ENCODE measurements at regions not wholly inside any gene's neighbourhood (a gene's known extent, or its start where the extent isn't known, plus 50 kb on each side); places are given as distances from the start of the nearest gene placed in this dataset.

- CTCF ChIA-PET, result interaction anchor here (0.6 kb wide), 1 partner anchor 135 kb away, joined by 3 read pairs; no protein-coding TSS in a partner anchor
- TF ChIP-seq TCF7L2 (IDR thresholded peaks at IDR 0.05; ENCODE audit: borderline replicate concordance, low read depth, low read length) (no peak), ZNF23 (tag by site-specific recombination; IDR thresholded peaks at IDR 0.05; ENCODE audit: borderline replicate concordance) (no peak), ZNF341 (tag by site-specific recombination; IDR thresholded peaks at IDR 0.05; ENCODE audit: low read depth) (no peak), ZNF26 (tag by site-specific recombination; IDR thresholded peaks at IDR 0.05) (no peak)
- Histone ChIP-seq H3K9me3 (ENCODE audit: control insufficient read depth, insufficient read depth, low read depth, low read length) (no peaks in the 10 kb centered on the region), H3K4me1 (ENCODE audit: control insufficient read depth, insufficient read depth, low read length) (no peaks in the 10 kb centered on the region), H3K4me3 (ENCODE audit: low read depth, low read length) (no peak overlapping the region), H3K27ac (ENCODE audit: extremely low read depth, low read depth, low read length) (no peak overlapping the region), H3K36me3 (ENCODE audit: control insufficient read depth in 2 of 2, insufficient read depth in 1 of 2, low read length in 2 of 2) (no peaks in the 10 kb centered on the region)
- POLR2A ChIA-PET, result no interaction called here
These were observed 408.9 kb upstream of the ANO5 start for GRCh38 chr11:21783954-21784353.

- Histone ChIP-seq H3K4me3 (ENCODE audit: low read depth, low read length) (no peak overlapping the region), H3K4me1 (ENCODE audit: control insufficient read depth, insufficient read depth, low read length) (no peaks in the 10 kb centered on the region), H3K9me3 (ENCODE audit: control insufficient read depth, insufficient read depth, low read depth, low read length) (no peaks in the 10 kb centered on the region), H3K36me3 (ENCODE audit: control insufficient read depth in 2 of 2, insufficient read depth in 1 of 2, low read length in 2 of 2) (no peaks in the 10 kb centered on the region), H3K27ac (ENCODE audit: extremely low read depth, low read depth, low read length) (no peak overlapping the region)
- TF ChIP-seq BCL6B (tag by site-specific recombination; IDR thresholded peaks at IDR 0.05) (no peak), ZNF394 (tag by site-specific recombination; IDR thresholded peaks at IDR 0.05; ENCODE audit: borderline replicate concordance) (no peak), ZNF274 (IDR thresholded peaks at IDR 0.05; ENCODE audit: low read length) (no peak), ZNF274 (tag by site-specific recombination; IDR thresholded peaks at IDR 0.05; ENCODE audit: borderline replicate concordance) (no peak), ZNF26 (tag by site-specific recombination; IDR thresholded peaks at IDR 0.05) (no peak), ZNF530 (tag by site-specific recombination; IDR thresholded peaks at IDR 0.05; ENCODE audit: low read depth) (no peak), ZNF776 (tag by site-specific recombination; IDR thresholded peaks at IDR 0.05; ENCODE audit: borderline replicate concordance) (no peak), ZNF626 (tag by site-specific recombination; IDR thresholded peaks at IDR 0.05) (no peak), ZNF549 (tag by site-specific recombination; IDR thresholded peaks at IDR 0.05) (no peak), ZNF404 (tag by site-specific recombination; IDR thresholded peaks at IDR 0.05) (no peak), ZNF473 (tag by site-specific recombination; IDR thresholded peaks at IDR 0.05) (no peak), BCL11A (tag by site-specific recombination; IDR thresholded peaks at IDR 0.05; ENCODE audit: low read depth) (no peak), ZBTB20 (tag by site-specific recombination; IDR thresholded peaks at IDR 0.05) (no peak), ZNF701 (tag by site-specific recombination; IDR thresholded peaks at IDR 0.05) (no peak), ZNF664 (tag by site-specific recombination; IDR thresholded peaks at IDR 0.05) (no peak), ZNF513 (tag by site-specific recombination; IDR thresholded peaks at IDR 0.05) (no peak), ZNF37A (tag by site-specific recombination; IDR thresholded peaks at IDR 0.05) (no peak), ZBTB10 (tag by site-specific recombination; IDR thresholded peaks at IDR 0.05) (no peak)
- CTCF ChIA-PET, result interaction anchor here (1.1 kb wide), 1 partner anchor 973 kb away, joined by 5 read pairs; no protein-coding TSS in a partner anchor
- POLR2A ChIA-PET, result no interaction called here
These were observed 407.5 kb upstream of the ANO5 start for GRCh38 chr11:21785351-21785750.

All from HEK293 (cell line).